ENCODE measurements at regions not wholly inside any gene's neighbourhood (a gene's known extent, or its start where the extent isn't known, plus 50 kb on each side); places are given as distances from the start of the nearest gene placed in this dataset.

GRCh38 chr2:140041239-140041638 is 1261.0 kb upstream of the NXPH2 start:
- intact Hi-C loops (cut with DNase I; ENCODE audit: low total_unique reads) = no loop called here
- no peak overlapping the region for H3K27ac ChIP-seq
- no peaks in the 10 kb centered on the region for H3K27me3 ChIP-seq
- H3K4me3 ChIP-seq = no peak overlapping the region
- TF ChIP-seq EP300 (IDR thresholded peaks at IDR 0.05) (no peak), CTCF (IDR thresholded peaks at IDR 0.05) (no peak)
- H3K36me3 ChIP-seq = no peaks in the 10 kb centered on the region
- peaks cover 0 to 15% (median 4%) of the 10 kb centered on the region in 4 donors for H3K9me3 ChIP-seq
- 72 to 82% (median 76%) methylated on average over 1 of the region's 1 CpG for WGBS, 5 donors
- H3K4me1 ChIP-seq = no peaks in the 10 kb centered on the region
- DNase-seq = no peak

GRCh38 chr2:140033638-140034037 is 1253.4 kb upstream of the NXPH2 start:
- 87 to 94% (median 93%) methylated on average over 2 of the region's 2 CpGs for WGBS, 5 donors
- intact Hi-C loops (cut with DNase I; ENCODE audit: low total_unique reads) = no loop called here
- TF ChIP-seq EP300 (IDR thresholded peaks at IDR 0.05) (no peak), POLR2A (IDR thresholded peaks at IDR 0.05) (no peak), CTCF (IDR thresholded peaks at IDR 0.05) (no peak), POLR2AphosphoS5 (IDR thresholded peaks at IDR 0.05) (no peak)

GRCh38 chr2:140027966-140028365 is 1247.8 kb upstream of the NXPH2 start:
- 93 to 100% (median 96%) methylated on average over 1 of the region's 1 CpG for WGBS, 5 donors
- TF ChIP-seq EP300 (IDR thresholded peaks at IDR 0.05) = no peak
- TF ChIP-seq POLR2AphosphoS5 (IDR thresholded peaks at IDR 0.05) = no peak
- TF ChIP-seq CTCF (IDR thresholded peaks at IDR 0.05) = no peak
- TF ChIP-seq POLR2A (IDR thresholded peaks at IDR 0.05) = no peak
- Histone ChIP-seq H3K36me3 (no peaks in the 10 kb centered on the region), H3K4me3 (no peak overlapping the region), H3K4me1 (no peaks in the 10 kb centered on the region), H3K27ac (no peak overlapping the region), H3K27me3 (no peaks in the 10 kb centered on the region), H3K9me3 (peaks cover 0 to 5% (median 2%) of the 10 kb centered on the region in 4 donors)
- intact Hi-C loops (cut with DNase I; ENCODE audit: low total_unique reads) = no loop called here
- DNase-seq = no peak

More at GRCh38 chr2:140033638-140034037, 1253.4 kb upstream of the NXPH2 start:
- H3K36me3 ChIP-seq = no peaks in the 10 kb centered on the region
- H3K27me3 ChIP-seq = no peaks in the 10 kb centered on the region
- no peaks in the 10 kb centered on the region for H3K4me1 ChIP-seq
- no peak overlapping the region for H3K27ac ChIP-seq
- DNase-seq = no peak
- H3K9me3 ChIP-seq = peaks cover 0 to 11% (median 5%) of the 10 kb centered on the region in 4 donors
- H3K4me3 ChIP-seq = no peak overlapping the region

GRCh38 chr2:140027320-140027719 is 1247.1 kb upstream of the NXPH2 start:
- H3K27ac ChIP-seq = no peak overlapping the region
- no peaks in the 10 kb centered on the region for H3K36me3 ChIP-seq
- TF ChIP-seq CTCF (IDR thresholded peaks at IDR 0.05) = no peak
- TF ChIP-seq POLR2AphosphoS5 (IDR thresholded peaks at IDR 0.05) = no peak
- TF ChIP-seq EP300 (IDR thresholded peaks at IDR 0.05) = no peak
- no peak for TF ChIP-seq POLR2A (IDR thresholded peaks at IDR 0.05)
- no peaks in the 10 kb centered on the region for H3K27me3 ChIP-seq
- DNase-seq = no peak
- intact Hi-C loops (cut with DNase I; ENCODE audit: low total_unique reads) = no loop called here
- 90 to 95% (median 93%) methylated on average over 7 of the region's 7 CpGs for WGBS, 5 donors
- H3K9me3 ChIP-seq = peaks cover 0 to 5% (median 2%) of the 10 kb centered on the region in 4 donors
- H3K4me1 ChIP-seq = no peaks in the 10 kb centered on the region
- H3K4me3 ChIP-seq = no peak overlapping the region
